ENCODE measurements at regions not wholly inside any gene's neighbourhood (a gene's known extent, or its start where the extent isn't known, plus 50 kb on each side); places are given as distances from the start of the nearest gene placed in this dataset.

DNA sequence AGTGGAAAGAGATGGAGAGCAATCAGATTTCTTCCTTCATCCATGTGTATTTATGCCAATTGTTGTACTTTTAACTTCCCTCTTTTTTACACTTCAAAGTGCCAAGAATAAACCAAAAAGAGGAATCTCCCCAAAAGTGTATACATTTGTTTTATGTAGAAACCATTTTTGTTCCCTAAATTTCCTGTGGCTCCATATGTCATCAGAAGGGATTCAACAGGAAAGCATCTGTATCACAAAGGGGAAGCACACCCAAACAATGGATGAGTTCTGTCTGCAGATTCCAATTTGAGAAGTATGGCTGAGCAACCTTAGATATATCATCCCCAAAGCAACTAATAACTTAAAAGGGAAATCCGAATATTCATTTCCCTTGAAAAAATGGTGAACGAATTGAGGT lies 275.0 kb downstream of the MREG start:
- Histone ChIP-seq H3K27me3 (ENCODE audit: insufficient read depth in 3 of 3, low read length in 2 of 3) (no peaks in the 10 kb centered on the region), H3K4me1 (no peaks in the 10 kb centered on the region), H3K9me3 (no peaks in the 10 kb centered on the region), H3K36me3 (ENCODE audit: insufficient read depth in 1 of 2, low read depth in 1 of 2) (no peaks in the 10 kb centered on the region), H3K27ac (no peak overlapping the region), H3K4me3 (no peak overlapping the region)
- TF ChIP-seq, protein P1, sequence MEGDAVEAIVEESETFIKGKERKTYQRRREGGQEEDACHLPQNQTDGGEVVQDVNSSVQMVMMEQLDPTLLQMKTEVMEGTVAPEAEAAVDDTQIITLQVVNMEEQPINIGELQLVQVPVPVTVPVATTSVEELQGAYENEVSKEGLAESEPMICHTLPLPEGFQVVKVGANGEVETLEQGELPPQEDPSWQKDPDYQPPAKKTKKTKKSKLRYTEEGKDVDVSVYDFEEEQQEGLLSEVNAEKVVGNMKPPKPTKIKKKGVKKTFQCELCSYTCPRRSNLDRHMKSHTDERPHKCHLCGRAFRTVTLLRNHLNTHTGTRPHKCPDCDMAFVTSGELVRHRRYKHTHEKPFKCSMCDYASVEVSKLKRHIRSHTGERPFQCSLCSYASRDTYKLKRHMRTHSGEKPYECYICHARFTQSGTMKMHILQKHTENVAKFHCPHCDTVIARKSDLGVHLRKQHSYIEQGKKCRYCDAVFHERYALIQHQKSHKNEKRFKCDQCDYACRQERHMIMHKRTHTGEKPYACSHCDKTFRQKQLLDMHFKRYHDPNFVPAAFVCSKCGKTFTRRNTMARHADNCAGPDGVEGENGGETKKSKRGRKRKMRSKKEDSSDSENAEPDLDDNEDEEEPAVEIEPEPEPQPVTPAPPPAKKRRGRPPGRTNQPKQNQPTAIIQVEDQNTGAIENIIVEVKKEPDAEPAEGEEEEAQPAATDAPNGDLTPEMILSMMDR (IDR thresholded peaks at IDR 0.05), result no peak
- DNase-seq, result no peak
- intact Hi-C loops (cut with DNase I), result no loop called here
- no peak for ATAC-seq
- WGBS, 3 donors, result 88 to 96% (median 95%) methylated on average over 2 of the region's 2 CpGs

- Histone ChIP-seq H3K27me3 (ENCODE audit: insufficient read depth in 3 of 3, low read length in 2 of 3) (no peaks in the 10 kb centered on the region), H3K4me3 (no peak overlapping the region), H3K9me3 (no peaks in the 10 kb centered on the region), H3K4me1 (no peaks in the 10 kb centered on the region), H3K36me3 (ENCODE audit: insufficient read depth in 1 of 2, low read depth in 1 of 2) (no peaks in the 10 kb centered on the region), H3K27ac (no peak overlapping the region)
- DNase-seq, result no peak
- no peak for ATAC-seq
- WGBS, 3 donors, result 45 to 52% (median 46%) methylated on average over 3 of the region's 3 CpGs
- TF ChIP-seq, protein P1 (IDR thresholded peaks at IDR 0.05), result no peak
- intact Hi-C loops (cut with DNase I), result no loop called here
Measured at GRCh38 chr2:215737477-215737876, 275.9 kb downstream of the MREG start.

DNA sequence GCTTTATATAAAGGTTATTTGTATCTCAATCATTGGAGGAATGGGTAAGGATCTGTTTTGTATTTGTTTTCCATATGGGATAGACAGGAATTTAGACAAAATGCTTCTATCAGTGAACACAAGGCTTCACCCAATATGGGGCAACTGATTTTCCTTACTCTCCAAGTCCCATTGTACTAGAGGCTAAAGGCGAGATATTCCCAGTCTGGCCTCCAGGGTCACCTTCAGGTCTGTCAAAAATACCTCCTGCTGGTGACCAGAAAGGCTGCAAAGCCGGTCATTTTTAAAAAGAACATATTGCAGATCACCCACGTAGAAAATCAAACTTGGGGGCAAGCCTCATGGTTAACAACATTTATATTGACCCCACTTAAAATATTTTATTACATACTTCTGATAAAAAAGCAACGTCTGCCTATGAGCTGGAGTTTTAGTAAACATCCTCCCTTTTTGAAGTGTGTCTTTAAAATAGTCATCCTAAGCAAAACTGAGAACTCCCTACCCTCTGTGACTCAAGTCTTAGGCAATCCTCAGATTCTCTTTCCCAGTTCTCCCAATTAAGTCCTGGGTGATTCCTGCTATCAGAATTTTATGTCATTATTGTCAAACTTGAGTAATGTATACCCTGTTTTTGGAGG lies 276.6 kb downstream of the MREG start:
- Histone ChIP-seq H3K4me3 (no peak overlapping the region), H3K9me3 (no peaks in the 10 kb centered on the region), H3K27me3 (ENCODE audit: insufficient read depth in 3 of 3, low read length in 2 of 3) (no peaks in the 10 kb centered on the region), H3K36me3 (ENCODE audit: insufficient read depth in 1 of 2, low read depth in 1 of 2) (no peaks in the 10 kb centered on the region), H3K4me1 (no peaks in the 10 kb centered on the region), H3K27ac (no peak overlapping the region)
- TF ChIP-seq, protein P1 (IDR thresholded peaks at IDR 0.05), result no peak
- intact Hi-C loops (cut with DNase I), result no loop called here
- 71 to 73% (median 73%) methylated on average over 4 of the region's 4 CpGs for WGBS, 3 donors
- DNase-seq, result no peak
- no peak for ATAC-seq

DNA sequence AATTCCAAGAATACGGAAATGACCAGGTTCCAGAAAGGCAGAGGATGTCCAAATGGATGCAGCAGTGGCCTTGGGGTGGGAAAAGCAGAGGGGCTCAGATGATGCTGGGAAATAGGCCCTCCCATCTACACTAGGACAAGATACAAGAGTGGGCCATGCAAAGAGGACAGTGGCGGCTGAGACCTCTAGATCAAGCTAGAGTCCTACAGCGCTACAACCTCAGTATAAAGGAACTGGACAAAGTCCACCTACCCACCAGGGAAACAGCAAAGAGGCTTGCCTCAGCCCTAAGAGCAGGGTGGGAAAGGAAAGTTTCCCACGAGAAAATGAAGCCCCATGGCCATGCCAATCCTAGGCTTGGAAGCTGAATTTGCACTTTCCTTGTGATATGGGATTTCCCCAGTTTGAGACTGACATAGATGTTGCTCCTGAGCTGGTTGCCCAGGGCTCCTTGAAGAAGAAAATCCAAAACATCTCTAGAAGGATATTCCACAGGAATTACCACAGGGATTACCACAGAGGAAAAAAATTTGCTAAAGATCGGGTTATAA lies 282.2 kb downstream of the MREG start:
- no peaks in the 10 kb centered on the region for H3K9me3 ChIP-seq
- no peaks in the 10 kb centered on the region for H3K27me3 ChIP-seq (ENCODE audit: insufficient read depth in 3 of 3, low read length in 2 of 3)
- no peak for ATAC-seq
- no peak overlapping the region for H3K4me3 ChIP-seq
- no peak for DNase-seq
- no peaks in the 10 kb centered on the region for H3K36me3 ChIP-seq (ENCODE audit: insufficient read depth in 1 of 2, low read depth in 1 of 2)
- no peaks in the 10 kb centered on the region for H3K4me1 ChIP-seq
- TF ChIP-seq, protein P1 (IDR thresholded peaks at IDR 0.05), result no peak
- 88 to 91% (median 89%) methylated on average over 5 of the region's 5 CpGs for WGBS, 3 donors
- intact Hi-C loops (cut with DNase I), result no loop called here
- H3K27ac ChIP-seq, result no peak overlapping the region

Measured in psoas muscle (tissue), 7 donors.